Testis (tissue), 2 donors: ENCODE measurements at regions not wholly inside any gene's neighbourhood (a gene's known extent, or its start where the extent isn't known, plus 50 kb on each side); places are given as distances from the start of the nearest gene placed in this dataset.

Experiments used
- CTCF ChIP-seq, 3 experiments: fragments of 450-650 bp in 2 of 3; fragments of 200-600 bp in 1 of 3; sonication (generic) in 1 of 3; IDR thresholded peaks; one replicate each; pipeline ENCODE4 v1.5.1; 2016 to 2019; ENCODE audit warnings: antibody characterized with exemption in 3 of 3, mild to moderate bottlenecking in 2 of 3, moderate library complexity in 1 of 3
- POLR2A ChIP-seq: fragments of 450-650 bp; IDR thresholded peaks from one replicate; pipeline ENCODE4 v1.6.1; 2017; ENCODE audit warnings: antibody characterized with exemption, mild to moderate bottlenecking, moderate library complexity

- TF ChIP-seq CTCF (IDR thresholded peaks at IDR 0.05): no peak
- TF ChIP-seq POLR2A: no peak
Observed at GRCh38 chr15:97791824-97792792, 168.4 kb upstream of the ARRDC4 start.
